ENCODE measurements at regions not wholly inside any gene's neighbourhood (a gene's known extent, or its start where the extent isn't known, plus 50 kb on each side); places are given as distances from the start of the nearest gene placed in this dataset.
A peak's percentile ranks its signal among the peaks of the same experiment; 100 is the strongest.
"Not testable (repeated sequence)": the region's sequence is repeated elsewhere in the genome, so short reads cannot be mapped to it uniquely, and the experiment has no call there.

DNA sequence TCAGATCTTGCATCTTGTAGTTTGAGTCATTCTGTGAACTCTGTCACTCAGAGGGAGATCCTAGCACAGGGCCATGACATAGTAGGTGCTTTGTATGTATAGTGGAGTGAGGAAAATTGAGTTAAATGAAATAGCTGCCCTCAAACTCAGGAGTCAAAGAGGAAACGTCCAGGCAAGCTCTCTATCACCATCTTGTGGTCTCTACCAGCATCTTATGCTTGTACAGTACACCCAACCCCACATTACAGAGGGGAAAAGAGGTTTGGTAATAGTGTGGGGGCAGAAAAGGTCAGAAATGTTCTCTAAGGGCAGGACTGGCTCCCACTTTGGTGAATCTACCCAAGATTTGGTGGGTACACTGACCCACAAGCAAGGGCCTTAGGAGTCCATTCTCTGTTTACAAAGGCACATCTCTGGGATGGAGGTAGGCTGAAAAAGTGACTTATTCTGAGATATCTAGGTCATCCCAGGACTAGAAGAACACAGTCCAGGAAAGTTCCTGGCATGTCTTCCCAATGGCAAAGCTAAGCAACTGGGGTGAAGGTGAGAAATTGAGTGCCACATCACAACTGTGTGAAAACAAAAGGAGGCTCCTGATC, 131.8 kb downstream of the OR13H1 start:
- TF ChIP-seq, protein P1, sequence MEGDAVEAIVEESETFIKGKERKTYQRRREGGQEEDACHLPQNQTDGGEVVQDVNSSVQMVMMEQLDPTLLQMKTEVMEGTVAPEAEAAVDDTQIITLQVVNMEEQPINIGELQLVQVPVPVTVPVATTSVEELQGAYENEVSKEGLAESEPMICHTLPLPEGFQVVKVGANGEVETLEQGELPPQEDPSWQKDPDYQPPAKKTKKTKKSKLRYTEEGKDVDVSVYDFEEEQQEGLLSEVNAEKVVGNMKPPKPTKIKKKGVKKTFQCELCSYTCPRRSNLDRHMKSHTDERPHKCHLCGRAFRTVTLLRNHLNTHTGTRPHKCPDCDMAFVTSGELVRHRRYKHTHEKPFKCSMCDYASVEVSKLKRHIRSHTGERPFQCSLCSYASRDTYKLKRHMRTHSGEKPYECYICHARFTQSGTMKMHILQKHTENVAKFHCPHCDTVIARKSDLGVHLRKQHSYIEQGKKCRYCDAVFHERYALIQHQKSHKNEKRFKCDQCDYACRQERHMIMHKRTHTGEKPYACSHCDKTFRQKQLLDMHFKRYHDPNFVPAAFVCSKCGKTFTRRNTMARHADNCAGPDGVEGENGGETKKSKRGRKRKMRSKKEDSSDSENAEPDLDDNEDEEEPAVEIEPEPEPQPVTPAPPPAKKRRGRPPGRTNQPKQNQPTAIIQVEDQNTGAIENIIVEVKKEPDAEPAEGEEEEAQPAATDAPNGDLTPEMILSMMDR (IDR thresholded peaks at IDR 0.05): peak; percentile 74
- no peak for DNase-seq (ENCODE audit: low spot score)
- Mint-ChIP-seq H3K27ac (ENCODE audit: unreplicated experiment) (no peak overlapping the region), H3K27me3 (ENCODE audit: low read depth) (peaks cover 6% of the 10 kb centered on the region), H3K4me3 (ENCODE audit: unreplicated experiment) (no peak overlapping the region), H3K4me1 (ENCODE audit: low read depth) (no peaks in the 10 kb centered on the region), H3K9me3 (ENCODE audit: low read depth) (no peaks in the 10 kb centered on the region), H3K36me3 (ENCODE audit: low read depth) (no peaks in the 10 kb centered on the region)

DNA sequence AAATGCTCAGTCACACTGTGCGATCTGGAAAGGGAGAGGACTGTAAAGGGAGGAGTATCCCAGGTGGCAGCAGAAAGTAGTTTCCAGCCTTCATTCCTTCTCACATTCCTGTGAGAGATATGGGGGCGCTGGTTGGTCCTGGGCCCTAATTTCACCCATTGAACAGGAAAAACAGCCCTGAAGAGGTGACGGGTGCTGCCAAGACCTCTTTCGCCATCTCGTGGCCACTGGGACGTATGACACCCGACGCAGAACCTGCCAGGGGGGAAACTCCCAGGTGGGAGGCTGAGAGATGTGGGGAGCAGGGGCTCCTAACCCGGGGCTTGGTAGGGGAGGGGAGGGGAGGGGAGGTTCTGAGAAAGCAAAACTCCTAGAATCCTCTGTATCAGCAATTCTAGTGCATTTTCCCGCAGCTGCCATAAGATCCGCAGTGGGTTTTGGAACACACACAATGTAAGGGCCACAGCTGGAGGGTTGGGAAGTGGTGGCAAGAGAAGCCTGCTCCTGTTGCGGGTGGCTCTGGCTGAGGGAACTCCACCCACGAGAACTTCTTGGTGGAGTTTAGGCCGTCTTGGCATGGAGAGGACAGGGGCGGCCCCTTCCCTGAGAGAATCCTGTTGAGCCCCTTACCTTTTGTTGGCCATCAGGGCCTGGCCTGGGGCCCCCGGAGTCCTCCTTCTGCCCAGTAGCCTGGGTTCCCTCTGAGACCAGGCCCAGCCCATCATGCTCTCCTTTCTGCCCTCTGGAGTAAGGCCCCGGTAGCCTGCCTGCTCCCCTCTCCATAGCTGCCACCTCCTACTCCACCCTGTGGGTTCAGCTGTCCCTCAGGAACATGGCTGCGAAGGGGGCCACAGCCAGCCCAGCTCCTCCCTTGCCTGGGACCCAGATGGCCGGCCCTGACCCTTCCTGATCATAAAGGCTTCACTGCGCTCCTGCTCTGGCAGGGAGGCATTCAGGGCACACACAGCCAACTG, 134.1 kb downstream of the OR13H1 start:
- no peaks in the 10 kb centered on the region for H3K4me1 Mint-ChIP-seq (ENCODE audit: low read depth)
- peaks cover 6% of the 10 kb centered on the region for H3K27me3 Mint-ChIP-seq (ENCODE audit: low read depth)
- H3K4me3 Mint-ChIP-seq (ENCODE audit: unreplicated experiment): no peak overlapping the region
- TF ChIP-seq, protein P1 (IDR thresholded peaks at IDR 0.05): peak; percentile 81
- no peak for DNase-seq (ENCODE audit: low spot score)
- no peak overlapping the region for H3K27ac Mint-ChIP-seq (ENCODE audit: unreplicated experiment)
- H3K9me3 Mint-ChIP-seq (ENCODE audit: low read depth): no peaks in the 10 kb centered on the region
- no peaks in the 10 kb centered on the region for H3K36me3 Mint-ChIP-seq (ENCODE audit: low read depth)

DNA sequence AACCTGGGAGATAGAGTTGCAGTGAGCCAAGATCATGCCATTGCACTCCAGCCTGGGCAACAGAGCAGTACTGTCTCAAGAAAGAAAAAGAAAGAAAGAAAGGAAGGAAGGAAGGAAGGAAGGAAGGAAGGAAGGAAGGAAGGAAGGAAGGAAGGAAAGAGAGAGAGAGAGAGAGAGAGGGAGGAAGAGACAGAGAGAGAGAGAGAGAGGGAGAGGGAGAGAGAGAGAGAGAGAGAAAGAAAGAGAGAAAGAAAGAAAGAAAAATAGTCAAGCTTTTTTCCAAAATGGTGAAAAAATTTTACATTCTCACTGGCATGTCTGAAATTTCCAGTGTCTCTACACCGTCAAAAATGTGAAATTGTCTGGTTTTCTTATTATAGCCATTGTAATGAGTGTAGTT, 138.9 kb downstream of the OR13H1 start:
- H3K27ac Mint-ChIP-seq (ENCODE audit: unreplicated experiment); H3K9me3 Mint-ChIP-seq (ENCODE audit: low read depth); H3K27me3 Mint-ChIP-seq (ENCODE audit: low read depth); H3K36me3 Mint-ChIP-seq (ENCODE audit: low read depth); DNase-seq (ENCODE audit: low spot score); H3K4me3 Mint-ChIP-seq (ENCODE audit: unreplicated experiment); H3K4me1 Mint-ChIP-seq (ENCODE audit: low read depth): not testable (repeated sequence)

DNA sequence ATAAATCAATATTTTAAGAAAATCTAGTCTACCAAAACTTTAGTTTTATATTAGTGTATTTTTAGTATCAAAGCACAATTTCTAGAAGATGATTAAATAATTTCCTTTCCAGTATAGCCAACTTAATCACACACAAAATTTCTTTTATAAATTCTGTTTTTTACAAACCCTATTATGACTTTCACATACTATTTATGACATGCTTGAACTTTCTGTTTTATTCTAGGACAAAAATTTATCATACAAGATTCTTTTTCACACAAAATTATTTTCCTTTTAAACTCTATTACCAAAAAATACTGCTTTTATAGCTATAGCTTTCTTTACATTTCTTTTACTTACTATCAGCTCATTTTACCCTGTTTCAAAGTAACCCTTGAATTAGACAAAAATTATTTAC, 149.5 kb downstream of the OR13H1 start:
- no peaks in the 10 kb centered on the region for H3K27me3 Mint-ChIP-seq (ENCODE audit: low read depth)
- peaks cover 6% of the 10 kb centered on the region for H3K4me1 Mint-ChIP-seq (ENCODE audit: low read depth)
- no peak for DNase-seq (ENCODE audit: low spot score)
- no peak overlapping the region for H3K27ac Mint-ChIP-seq (ENCODE audit: unreplicated experiment)
- no peaks in the 10 kb centered on the region for H3K36me3 Mint-ChIP-seq (ENCODE audit: low read depth)
- no peak overlapping the region for H3K4me3 Mint-ChIP-seq (ENCODE audit: unreplicated experiment)
- H3K9me3 Mint-ChIP-seq (ENCODE audit: low read depth): peaks cover 11% of the 10 kb centered on the region
- TF ChIP-seq, protein P1 (IDR thresholded peaks at IDR 0.05): no peak

DNA sequence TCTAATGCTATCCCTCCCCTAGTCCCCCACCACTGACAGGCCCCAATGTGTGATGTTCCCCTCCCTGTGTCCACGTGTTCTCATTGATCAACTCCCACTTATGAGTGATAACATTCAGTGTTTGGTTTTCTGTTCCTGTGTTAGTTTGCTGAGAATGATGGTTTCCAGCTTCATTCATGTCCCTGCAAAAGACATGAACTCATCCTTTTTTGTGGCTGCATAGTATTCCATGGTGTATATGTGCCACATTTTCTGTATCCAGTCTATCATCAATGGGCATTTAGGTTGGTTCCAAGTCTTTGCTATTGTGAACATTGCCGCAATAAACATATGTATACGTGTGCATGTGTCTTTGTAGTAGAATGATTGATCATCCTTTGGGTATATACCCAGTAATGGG, 153.1 kb downstream of the OR13H1 start:
- H3K9me3 Mint-ChIP-seq (ENCODE audit: low read depth); H3K4me1 Mint-ChIP-seq (ENCODE audit: low read depth); DNase-seq (ENCODE audit: low spot score); H3K27ac Mint-ChIP-seq (ENCODE audit: unreplicated experiment); H3K4me3 Mint-ChIP-seq (ENCODE audit: unreplicated experiment); H3K27me3 Mint-ChIP-seq (ENCODE audit: low read depth); H3K36me3 Mint-ChIP-seq (ENCODE audit: low read depth): not testable (repeated sequence)

DNA sequence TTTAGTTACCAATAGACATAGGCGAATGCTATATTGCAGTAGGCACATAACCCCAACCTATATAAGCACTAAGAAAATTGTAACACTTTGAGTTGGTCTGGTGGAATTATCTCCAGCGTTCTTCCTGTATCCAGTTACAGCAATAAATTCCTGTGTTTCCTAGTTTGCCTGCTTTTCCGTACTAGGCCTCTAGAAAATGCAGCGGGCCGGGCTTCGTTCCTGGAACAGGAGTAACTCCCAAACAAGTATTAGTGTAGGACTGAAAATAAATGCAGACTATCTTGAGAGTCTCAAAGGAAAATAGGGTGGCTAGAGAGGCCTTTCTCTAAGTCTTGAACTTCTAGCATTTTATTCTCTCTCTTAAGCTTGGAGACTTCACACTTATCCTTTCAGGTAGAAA, 159.8 kb downstream of the OR13H1 start:
- TF ChIP-seq, protein P1 (IDR thresholded peaks at IDR 0.05): no peak
- Mint-ChIP-seq H3K9me3 (ENCODE audit: low read depth) (peaks cover 3% of the 10 kb centered on the region), H3K4me3 (ENCODE audit: unreplicated experiment) (no peak overlapping the region), H3K4me1 (ENCODE audit: low read depth) (no peaks in the 10 kb centered on the region), H3K27me3 (ENCODE audit: low read depth) (no peaks in the 10 kb centered on the region), H3K27ac (ENCODE audit: unreplicated experiment) (no peak overlapping the region), H3K36me3 (ENCODE audit: low read depth) (no peaks in the 10 kb centered on the region)
- no peak for DNase-seq (ENCODE audit: low spot score)

Data from chondrocyte (in vitro differentiated cells).